GM12878 (cell line): ENCODE measurements at regions not wholly inside any gene's neighbourhood (a gene's known extent, or its start where the extent isn't known, plus 50 kb on each side); places are given as distances from the start of the nearest gene placed in this dataset.

ENCODE experiments used
- ATAC-seq: fragments of 200-7000 bp; cut with Tn5 transposase; 3 replicates; pipeline ENCODE4 v1.9.1; 2020; ENCODE audit warnings: mild to moderate bottlenecking, moderate library complexity
- BruUV-seq: library from RNA; stranded (reverse); fragments of 400-500 nt; replicated peaks from 2 replicates; lab custom pipeline; 2021; lab: Mats Ljungman, UMichigan
- CTCF ChIA-PET: fragments of 300-600 bp; sonication (Branson Sonifier 250); formaldehyde crosslinking; extraction: SDS; loops from one replicate; lab custom pipeline; 2021; ENCODE audit warnings: inconsistent platforms; lab: Yijun Ruan, JAX
- POLR2A ChIA-PET: fragments of 350-600 bp; formaldehyde crosslinking; extraction: SDS; loops from one replicate; lab custom pipeline; 2021; ENCODE audit warnings: inconsistent platforms; lab: Charles Lee
- RAD21 ChIA-PET: fragments of 300-600 bp; sonication (Branson Sonifier 250); formaldehyde crosslinking; loops from one replicate; lab custom pipeline; 2023; ENCODE audit warnings: antibody characterized with exemption; ENCODE audit not compliant: unreplicated experiment; lab: Charles Lee
- SMC1A ChIA-PET: fragments of 300-600 bp; sonication (Branson Sonifier 250); formaldehyde crosslinking; loops from one replicate; lab custom pipeline; 2023; ENCODE audit not compliant: unreplicated experiment, uncharacterized antibody; lab: Charles Lee
- DNase-seq: peaks from one replicate; pipeline ENCODE4 v3.0.0-alpha.2; 2011; ENCODE audit warnings: low read depth, low spot score
- FAIRE-seq: peaks from 3 replicates; lab custom pipeline; 2011; peaks lifted over from hg19 to GRCh38; lab: Jason Lieb, UNC
- H2AFZ ChIP-seq: 2 replicates; pipeline ENCODE4 v1.6.0; 2011; ENCODE audit warnings: low read depth, low read length, control low read depth; ENCODE audit not compliant: control insufficient read depth
- H3K27ac ChIP-seq: 2 replicates; pipeline ENCODE4 v1.5.1; 2011; ENCODE audit warnings: control low read depth; ENCODE audit not compliant: control insufficient read depth, insufficient read depth
- H3K27me3 ChIP-seq, 2 experiments: replicated peaks in 1 of 2; 2 replicates each; pipeline versions ENCODE4 v1.6.0 to v1.6.1; 2011; ENCODE audit warnings: low read length in 1 of 2; ENCODE audit not compliant: control insufficient read depth in 2 of 2, insufficient read depth in 2 of 2
- H3K36me3 ChIP-seq, 2 experiments: 2 replicates each; pipeline ENCODE4 v1.5.1; 2011; ENCODE audit warnings: low read length in 1 of 2; ENCODE audit not compliant: control insufficient read depth in 2 of 2, insufficient read depth in 2 of 2
- H3K4me1 ChIP-seq: 2 replicates; pipeline ENCODE4 v1.6.1; 2011; ENCODE audit warnings: mild to moderate bottlenecking, low read length, moderate library complexity, mixed read lengths; ENCODE audit not compliant: control insufficient read depth, insufficient read depth
- H3K4me2 ChIP-seq: 2 replicates; pipeline ENCODE4 v1.6.0; 2011; ENCODE audit warnings: control low read depth; ENCODE audit not compliant: control insufficient read depth, insufficient read depth
- H3K4me3 ChIP-seq: fragments of 200-600 bp; sonication (generic); 2 replicates; pipeline ENCODE4 v1.5.1; 2016
- H3K79me2 ChIP-seq: 2 replicates; pipeline ENCODE4 v1.6.0; 2011; ENCODE audit warnings: low read length; ENCODE audit not compliant: control insufficient read depth, insufficient read depth
- H3K9ac ChIP-seq: 2 replicates; pipeline ENCODE4 v1.8.0; 2011; ENCODE audit warnings: low read length, control low read depth, mixed read lengths; ENCODE audit not compliant: control insufficient read depth, insufficient read depth
- H3K9me3 ChIP-seq: replicated peaks from 3 replicates; pipeline ENCODE4 v1.5.1; 2011; ENCODE audit warnings: mild to moderate bottlenecking, low read length; ENCODE audit not compliant: control insufficient read depth, insufficient read depth
- H4K20me1 ChIP-seq: 2 replicates; pipeline ENCODE4 v1.6.0; 2011; ENCODE audit not compliant: control insufficient read depth, insufficient read depth
- ASH2L ChIP-seq: fragments of 300-600, 200-600 bp; sonication (generic); IDR thresholded peaks from 2 replicates; pipeline ENCODE4 v1.6.1; 2017; ENCODE audit warnings: low read depth, mild to moderate bottlenecking, borderline replicate concordance
- ESRRA ChIP-seq: IDR thresholded peaks from 2 replicates; pipeline ENCODE4 v1.6.1; 2012; ENCODE audit warnings: mild to moderate bottlenecking, low read length, improper control_type of control experiment
- IRF3 ChIP-seq: fragments of 450-650 bp; IDR thresholded peaks from 2 replicates; pipeline ENCODE4 v1.6.1; 2014; ENCODE audit warnings: mild to moderate bottlenecking
- IRF4 ChIP-seq: IDR thresholded peaks from 2 replicates; pipeline ENCODE4 v1.6.1; 2011; ENCODE audit warnings: low read depth, low read length
- JUND ChIP-seq: IDR thresholded peaks from 2 replicates; pipeline ENCODE4 v1.6.1; 2012; ENCODE audit warnings: low read depth, mild to moderate bottlenecking, low read length, improper control_type of control experiment, moderate library complexity
- KAT2A ChIP-seq: conservative IDR thresholded peaks from 2 replicates; pipeline ENCODE4 v1.6.1; 2011; ENCODE audit warnings: low read depth, low read length; ENCODE audit not compliant: control insufficient read depth
- MYB ChIP-seq: fragments of 150-350 bp; IDR thresholded peaks from 2 replicates; pipeline ENCODE4 v1.6.1; 2014; ENCODE audit warnings: mild to moderate bottlenecking, low read depth, low read length, borderline replicate concordance
- RB1 ChIP-seq: fragments of 450-650 bp; formaldehyde crosslinking; IDR thresholded peaks from 2 replicates; pipeline ENCODE4 v1.6.1; 2017; ENCODE audit warnings: mild to moderate bottlenecking, borderline replicate concordance
- RFX5 ChIP-seq: IDR thresholded peaks from 2 replicates; pipeline ENCODE4 v1.6.1; 2011; ENCODE audit warnings: low read depth, low read length, improper control_type of control experiment
- SKIL ChIP-seq: fragments of 450-650 bp; IDR thresholded peaks from 2 replicates; pipeline ENCODE4 v1.6.1; 2017; ENCODE audit warnings: mild to moderate bottlenecking, low read depth, inconsistent platforms; ENCODE audit not compliant: poor library complexity, severe bottlenecking
- SP1 ChIP-seq: IDR thresholded peaks from one replicate; pipeline ENCODE4 v1.6.1; 2011; ENCODE audit warnings: low read depth, low read length
- SRF ChIP-seq, 2 experiments: IDR thresholded peaks; 2 replicates each; pipeline ENCODE4 v1.6.1; 2011; ENCODE audit warnings: low read depth in 2 of 2, low read length in 2 of 2, mild to moderate bottlenecking in 1 of 2, moderate library complexity in 1 of 2
- TAF1 ChIP-seq: IDR thresholded peaks from 2 replicates; pipeline ENCODE4 v1.6.1; 2011; ENCODE audit warnings: mild to moderate bottlenecking, low read depth, low read length, borderline replicate concordance
- ZBED1 ChIP-seq: IDR thresholded peaks from 2 replicates; pipeline ENCODE4 v1.6.1; 2016; ENCODE audit warnings: borderline replicate concordance
- ZNF687 ChIP-seq: fragments of 450-650 bp; IDR thresholded peaks from 2 replicates; pipeline ENCODE4 v1.6.1; 2017; ENCODE audit warnings: mild to moderate bottlenecking, moderate library complexity
- WGBS: methylation state at CpG from one replicate; pipeline ENCODE4 v1.1.6; 2016; ENCODE audit warnings: low lambda C conversion rate; ENCODE audit not compliant: insufficient replicate concordance, insufficient coverage; ENCODE audit errors: missing lambda C conversion rate; 5-methylcytosine and 5-hydroxymethylcytosine counted together
- in situ Hi-C: fragments of 300-500 bp; cut with MboI; formaldehyde crosslinking; loops from 9 replicates; pipeline ENCODE4 v1.14.3; 2018; ENCODE audit warnings: mixed read lengths
- intact Hi-C: fragments of 100-400 bp; cut with micrococcal nuclease; formaldehyde crosslinking; loops from one replicate; pipeline ENCODE4 v1.14.2; 2022; ENCODE audit not compliant: unreplicated experiment
- TF ChIP-seq, protein P1 (sequence below): fragments of 150-350 bp; IDR thresholded peaks from 2 replicates; pipeline ENCODE4 v1.6.1; 2016; ENCODE audit warnings: low read depth, low read length

- ChIA-PET POLR2A (no interaction called here), RAD21 (no interaction called here), CTCF (no interaction called here), SMC1A (no interaction called here)
- H3K4me3 ChIP-seq = no peak overlapping the region
- DNase-seq (no peak), FAIRE-seq (no peak), ATAC-seq (no peak)
- no TSS peak for BruUV-seq
- no peaks in the 10 kb centered on the region for H3K27me3 ChIP-seq
- H3K4me2 ChIP-seq = no peak overlapping the region
- in situ Hi-C loops (no loop called here), intact Hi-C loops (no loop called here)
- H3K79me2 ChIP-seq = no peaks in the 10 kb centered on the region
- H3K9ac ChIP-seq = no peak overlapping the region
- no peaks in the 10 kb centered on the region for H3K9me3 ChIP-seq
- no peaks in the 10 kb centered on the region for H4K20me1 ChIP-seq
- WGBS = 0% methylated on average over 1 of the region's 1 CpG
- no peaks in the 10 kb centered on the region for H3K4me1 ChIP-seq
- no peak overlapping the region for H3K27ac ChIP-seq
- H3K36me3 ChIP-seq = no peaks in the 10 kb centered on the region
- H2AFZ ChIP-seq = no peak overlapping the region
- no peak for TF ChIP-seq JUND
- no peak for TF ChIP-seq KAT2A
- TF ChIP-seq, protein P1, sequence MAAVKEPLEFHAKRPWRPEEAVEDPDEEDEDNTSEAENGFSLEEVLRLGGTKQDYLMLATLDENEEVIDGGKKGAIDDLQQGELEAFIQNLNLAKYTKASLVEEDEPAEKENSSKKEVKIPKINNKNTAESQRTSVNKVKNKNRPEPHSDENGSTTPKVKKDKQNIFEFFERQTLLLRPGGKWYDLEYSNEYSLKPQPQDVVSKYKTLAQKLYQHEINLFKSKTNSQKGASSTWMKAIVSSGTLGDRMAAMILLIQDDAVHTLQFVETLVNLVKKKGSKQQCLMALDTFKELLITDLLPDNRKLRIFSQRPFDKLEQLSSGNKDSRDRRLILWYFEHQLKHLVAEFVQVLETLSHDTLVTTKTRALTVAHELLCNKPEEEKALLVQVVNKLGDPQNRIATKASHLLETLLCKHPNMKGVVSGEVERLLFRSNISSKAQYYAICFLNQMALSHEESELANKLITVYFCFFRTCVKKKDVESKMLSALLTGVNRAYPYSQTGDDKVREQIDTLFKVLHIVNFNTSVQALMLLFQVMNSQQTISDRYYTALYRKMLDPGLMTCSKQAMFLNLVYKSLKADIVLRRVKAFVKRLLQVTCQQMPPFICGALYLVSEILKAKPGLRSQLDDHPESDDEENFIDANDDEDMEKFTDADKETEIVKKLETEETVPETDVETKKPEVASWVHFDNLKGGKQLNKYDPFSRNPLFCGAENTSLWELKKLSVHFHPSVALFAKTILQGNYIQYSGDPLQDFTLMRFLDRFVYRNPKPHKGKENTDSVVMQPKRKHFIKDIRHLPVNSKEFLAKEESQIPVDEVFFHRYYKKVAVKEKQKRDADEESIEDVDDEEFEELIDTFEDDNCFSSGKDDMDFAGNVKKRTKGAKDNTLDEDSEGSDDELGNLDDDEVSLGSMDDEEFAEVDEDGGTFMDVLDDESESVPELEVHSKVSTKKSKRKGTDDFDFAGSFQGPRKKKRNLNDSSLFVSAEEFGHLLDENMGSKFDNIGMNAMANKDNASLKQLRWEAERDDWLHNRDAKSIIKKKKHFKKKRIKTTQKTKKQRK = no peak
- TF ChIP-seq IRF3 = no peak
- no peak for TF ChIP-seq ASH2L
- TF ChIP-seq ZNF687 = no peak
- TF ChIP-seq MYB = no peak
- TF ChIP-seq SP1 = no peak
- TF ChIP-seq SRF (IDR thresholded peaks at IDR 0.05; ENCODE audit: low read depth in 2 of 2, low read length in 2 of 2) = no peak
- TF ChIP-seq ESRRA = no peak
- TF ChIP-seq IRF4 = no peak
- TF ChIP-seq SKIL = no peak
- TF ChIP-seq TAF1 = no peak
- TF ChIP-seq RFX5 = no peak
- no peak for TF ChIP-seq ZBED1
- TF ChIP-seq RB1 = no peak
These were observed 60.7 kb upstream of the SPANXD start for GRCh38 chrX:141759238-141759637.
